ENCODE measurements at regions not wholly inside any gene's neighbourhood (a gene's known extent, or its start where the extent isn't known, plus 50 kb on each side); places are given as distances from the start of the nearest gene placed in this dataset.

- FAIRE-seq (no peak), DNase-seq (ENCODE audit: low read depth in 1 of 2, low spot score in 2 of 2) (no peak)
- Histone ChIP-seq H2BK5ac (ENCODE audit: low read depth, low read length) (no peak overlapping the region), H2BK20ac (ENCODE audit: low read length) (no peak overlapping the region), H2AFZ (ENCODE audit: low read length) (no peak overlapping the region), H3K23me2 (ENCODE audit: low read depth, low read length) (no peaks in the 10 kb centered on the region), H3K23ac (ENCODE audit: insufficient read length) (no peak overlapping the region), H3K27me3 (replicated peaks in 1 of 4; ENCODE audit: control insufficient read depth in 3 of 4, extremely low read depth in 1 of 4, insufficient read depth in 3 of 4, low read length in 3 of 4) (peaks cover 0 to 1% (median 0%) of the 10 kb centered on the region in 4 experiments; a peak in 1 of 7 replicates), H3K56ac (replicated peaks; ENCODE audit: insufficient read length, low read depth, low read length) (no peak overlapping the region), H4K5ac (ENCODE audit: insufficient read length, low read depth, low read length) (no peak overlapping the region), H3K27ac (ENCODE audit: low read depth, low read length) (no peak overlapping the region), H4K8ac (ENCODE audit: extremely low read depth, insufficient read depth, low read length) (no peak overlapping the region), H2BK120ac (replicated peaks; ENCODE audit: low read depth, low read length) (no peak overlapping the region), H2BK12ac (ENCODE audit: low read depth, low read length) (no peak overlapping the region), H3K4me1 (replicated peaks in 1 of 4; ENCODE audit: control insufficient read depth in 3 of 4, insufficient read depth in 4 of 4, low read length in 3 of 4) (no peaks in the 10 kb centered on the region), H3K36me3 (ENCODE audit: control insufficient read depth in 2 of 4, insufficient read depth in 4 of 4, low read length in 3 of 4) (peaks cover 0 to 3% (median 3%) of the 10 kb centered on the region in 4 experiments; a peak in 3 of 8 replicates), H3K9me3 (ENCODE audit: insufficient read depth in 2 of 2, low read depth in 1 of 2, low read length in 1 of 2) (no peaks in the 10 kb centered on the region), H4K91ac (replicated peaks; ENCODE audit: insufficient read length, low read length) (no peak overlapping the region), H2AK5ac (ENCODE audit: low read depth, low read length) (no peak overlapping the region), H3K9ac (replicated peaks in 1 of 4; ENCODE audit: extremely low read depth in 1 of 4, low read depth in 3 of 4, low read length in 3 of 4) (no peak overlapping the region), H3K79me2 (ENCODE audit: control insufficient read depth in 1 of 2, insufficient read depth in 2 of 2, low read length in 2 of 2) (peaks cover 0 to 15% of the 10 kb centered on the region in 2 experiments; a peak in 2 of 4 replicates), H3K79me1 (ENCODE audit: low read depth, low read length) (no peaks in the 10 kb centered on the region), H4K20me1 (replicated peaks in 1 of 2; ENCODE audit: control insufficient read depth in 1 of 2, insufficient read depth in 2 of 2, low read length in 2 of 2) (no peaks in the 10 kb centered on the region), H3K4me3 (ENCODE audit: extremely low read depth in 1 of 4, insufficient read depth in 2 of 4, low read depth in 3 of 4, low read length in 4 of 4) (no peak overlapping the region), H3K14ac (ENCODE audit: insufficient read length) (no peak overlapping the region), H3K4me2 (ENCODE audit: insufficient read depth in 1 of 2, low read depth in 2 of 2, low read length in 2 of 2) (no peak overlapping the region), H2BK15ac (ENCODE audit: low read length) (no peak overlapping the region), H3K18ac (ENCODE audit: extremely low read depth, low read length) (no peak overlapping the region), H3K4ac (replicated peaks; ENCODE audit: insufficient read length, low read depth, low read length) (no peak overlapping the region)
- POLR2A ChIA-PET (ENCODE audit: partially characterized antibody) = no interaction called here
- WGBS, 2 experiments (ENCODE audit: extremely low coverage in 1 of 2, insufficient coverage in 1 of 2, insufficient read length in 1 of 2, insufficient replicate concordance in 2 of 2, low coverage in 1 of 2, low lambda C conversion rate in 2 of 2, missing lambda C conversion rate in 1 of 2) = 90% methylated on average over 3 of the region's 3 CpGs; no CpG with 5 or more reads in 1 of the 2 experiments
- CTCF ChIA-PET (ENCODE audit: partially characterized antibody) = no interaction called here
- TF ChIP-seq RBBP5 (IDR thresholded peaks at IDR 0.05; ENCODE audit: borderline replicate concordance, low read depth, low read length) = no peak
- no peak for TF ChIP-seq BCL11A (IDR thresholded peaks at IDR 0.05; ENCODE audit: low read depth in 2 of 2, low read length in 2 of 2)
- no peak for TF ChIP-seq YY1 (IDR thresholded peaks at IDR 0.05; ENCODE audit: low read depth, low read length)
- no peak for TF ChIP-seq KDM4A (IDR thresholded peaks at IDR 0.05; ENCODE audit: low read depth, low read length, severe bottlenecking)
- TF ChIP-seq TAF1 (IDR thresholded peaks at IDR 0.05; ENCODE audit: low read depth, low read length) = no peak
- no peak for TF ChIP-seq ATF3 (IDR thresholded peaks at IDR 0.05; ENCODE audit: insufficient read depth, low read depth, low read length)
- TF ChIP-seq RFX5 (IDR thresholded peaks at IDR 0.05; ENCODE audit: borderline replicate concordance, low read depth, low read length) = no peak
- no peak for TF ChIP-seq SIX5 (IDR thresholded peaks at IDR 0.05; ENCODE audit: low read depth, low read length)
- TF ChIP-seq SRF (IDR thresholded peaks at IDR 0.05; ENCODE audit: low read depth, low read length) = no peak
- no peak for TF ChIP-seq SP2 (IDR thresholded peaks at IDR 0.05; ENCODE audit: low read length)
- no peak for TF ChIP-seq SAP30 (IDR thresholded peaks at IDR 0.05; ENCODE audit: insufficient read depth, insufficient replicate concordance, low read length)
- no peak for TF ChIP-seq EGR1 (IDR thresholded peaks at IDR 0.05; ENCODE audit: borderline replicate concordance, low read depth, low read length)
- no peak for TF ChIP-seq HDAC6 (IDR thresholded peaks at IDR 0.05; ENCODE audit: low read depth, low read length)
- no peak for TF ChIP-seq RAD21 (IDR thresholded peaks at IDR 0.05 in 1 of 2, conservative IDR thresholded peaks at IDR 0.05 in 1 of 2; ENCODE audit: low read depth in 2 of 2, low read length in 2 of 2)
- TF ChIP-seq SUZ12 (IDR thresholded peaks at IDR 0.05; ENCODE audit: low read length) = no peak
Measured at GRCh38 chr6:144697801-144698200, 412.7 kb downstream of the UTRN start.

Data from H1 (cell line).